Nephron progenitor cell (in vitro differentiated cells): ENCODE measurements at regions not wholly inside any gene's neighbourhood (a gene's known extent, or its start where the extent isn't known, plus 50 kb on each side); places are given as distances from the start of the nearest gene placed in this dataset.

Experiments used
- DNase-seq: peaks from one replicate; pipeline ENCODE4 v3.0.0; 2021
- H3K27ac Mint-ChIP-seq: 2 replicates; pipeline ENCODE4 v1.8.0; 2021; ENCODE audit warnings: mild to moderate bottlenecking, moderate library complexity, mixed read lengths
- H3K27me3 Mint-ChIP-seq: 2 replicates; pipeline ENCODE4 v1.8.0; 2021; ENCODE audit warnings: mild to moderate bottlenecking, low read depth, mixed read lengths; ENCODE audit not compliant: poor library complexity
- H3K36me3 Mint-ChIP-seq: 2 replicates; pipeline ENCODE4 v1.8.0; 2021; ENCODE audit warnings: low read depth, mixed read lengths
- H3K4me1 Mint-ChIP-seq: 2 replicates; pipeline ENCODE4 v1.8.0; 2021; ENCODE audit warnings: mixed read lengths
- H3K4me3 Mint-ChIP-seq: 2 replicates; pipeline ENCODE4 v1.8.0; 2021; ENCODE audit warnings: mild to moderate bottlenecking, moderate library complexity, mixed read lengths
- H3K9me3 Mint-ChIP-seq: 2 replicates; pipeline ENCODE4 v1.8.0; 2021; ENCODE audit warnings: mild to moderate bottlenecking, moderate library complexity, mixed read lengths
- CTCF ChIP-seq: fragments of 200-600 bp; sonication (generic); IDR thresholded peaks from 2 replicates; pipeline ENCODE4 v1.5.0; 2021; ENCODE audit warnings: antibody characterized with exemption

- H3K4me3 Mint-ChIP-seq = no peak overlapping the region
- no peaks in the 10 kb centered on the region for H3K4me1 Mint-ChIP-seq
- TF ChIP-seq CTCF = no peak
- no peaks in the 10 kb centered on the region for H3K36me3 Mint-ChIP-seq
- DNase-seq = no peak
- H3K27ac Mint-ChIP-seq = peak overlapping the region; percentile 30
- no peaks in the 10 kb centered on the region for H3K9me3 Mint-ChIP-seq
- peaks cover 9% of the 10 kb centered on the region for H3K27me3 Mint-ChIP-seq
Observed at GRCh38 chr6:149216459-149216858, 101.1 kb upstream of the TAB2 start.

- Mint-ChIP-seq H3K9me3 (no peaks in the 10 kb centered on the region), H3K27me3 (peaks cover 9% of the 10 kb centered on the region), H3K4me1 (no peaks in the 10 kb centered on the region), H3K27ac (no peak overlapping the region), H3K36me3 (no peaks in the 10 kb centered on the region), H3K4me3 (no peak overlapping the region)
- no peak for TF ChIP-seq CTCF
- no peak for DNase-seq
Observed at GRCh38 chr6:149217466-149217888, 100.0 kb upstream of the TAB2 start.

GRCh38 chr6:149218471-149218870 lies 99.0 kb upstream of the TAB2 start:
- Mint-ChIP-seq H3K4me3 (no peak overlapping the region), H3K36me3 (no peaks in the 10 kb centered on the region), H3K27ac (no peak overlapping the region), H3K4me1 (peaks cover 10% of the 10 kb centered on the region), H3K27me3 (peaks cover 9% of the 10 kb centered on the region), H3K9me3 (no peaks in the 10 kb centered on the region)
- TF ChIP-seq CTCF = no peak
- no peak for DNase-seq

GRCh38 chr6:149218915-149219314 lies 98.6 kb upstream of the TAB2 start:
- no peak for DNase-seq
- no peak overlapping the region for H3K27ac Mint-ChIP-seq
- no peak for TF ChIP-seq CTCF
- no peak overlapping the region for H3K4me3 Mint-ChIP-seq
- peaks cover 14% of the 10 kb centered on the region for H3K4me1 Mint-ChIP-seq
- no peaks in the 10 kb centered on the region for H3K9me3 Mint-ChIP-seq
- peaks cover 9% of the 10 kb centered on the region for H3K27me3 Mint-ChIP-seq
- H3K36me3 Mint-ChIP-seq = no peaks in the 10 kb centered on the region

GRCh38 chr6:149220882-149221773 lies 96.4 kb upstream of the TAB2 start:
- Mint-ChIP-seq H3K9me3 (no peaks in the 10 kb centered on the region), H3K27me3 (peaks cover 9% of the 10 kb centered on the region), H3K27ac (no peak overlapping the region), H3K36me3 (no peaks in the 10 kb centered on the region), H3K4me3 (no peak overlapping the region), H3K4me1 (peaks cover 32% of the 10 kb centered on the region)
- DNase-seq = no peak
- no peak for TF ChIP-seq CTCF

- Mint-ChIP-seq H3K9me3 (no peaks in the 10 kb centered on the region), H3K4me1 (peaks cover 37% of the 10 kb centered on the region), H3K4me3 (no peak overlapping the region), H3K27ac (no peak overlapping the region), H3K27me3 (peaks cover 4% of the 10 kb centered on the region), H3K36me3 (no peaks in the 10 kb centered on the region)
- no peak for TF ChIP-seq CTCF
- DNase-seq = no peak
Observed at GRCh38 chr6:149221774-149222070, 95.8 kb upstream of the TAB2 start.
